Ovary (tissue), 3 donors: ENCODE measurements at regions not wholly inside any gene's neighbourhood (a gene's known extent, or its start where the extent isn't known, plus 50 kb on each side); places are given as distances from the start of the nearest gene placed in this dataset.
"Not testable (repeated sequence)": the region's sequence is repeated elsewhere in the genome, so short reads cannot be mapped to it uniquely, and the experiment has no call there.

ENCODE experiments used
- CTCF ChIP-seq, 3 donors: fragments of 450-650 bp in 2 of 3; fragments of 200-600 bp in 1 of 3; IDR thresholded peaks; one replicate each; pipeline versions ENCODE4 v1.5.1 to v1.8.0; 2016 to 2022; ENCODE audit warnings: antibody characterized with exemption in 3 of 3, mild to moderate bottlenecking in 1 of 3
- EP300 ChIP-seq: sonication (generic); formaldehyde crosslinking; IDR thresholded peaks from one replicate; pipeline ENCODE4 v1.6.1; 2017; ENCODE audit warnings: antibody characterized with exemption
- POLR2A ChIP-seq: fragments of 450-650 bp; IDR thresholded peaks from one replicate; pipeline ENCODE4 v1.6.1; 2017; ENCODE audit warnings: antibody characterized with exemption, mild to moderate bottlenecking, moderate library complexity
- donor health status: DM: no; HTN: no; CAD: no.

GRCh38 chr14:46568161-46568560 is 83.4 kb downstream of the RPL10L start:
- not testable (repeated sequence) for TF ChIP-seq POLR2A; CTCF (IDR thresholded peaks at IDR 0.05); EP300
